ENCODE measurements at regions not wholly inside any gene's neighbourhood (a gene's known extent, or its start where the extent isn't known, plus 50 kb on each side); places are given as distances from the start of the nearest gene placed in this dataset.

DNA sequence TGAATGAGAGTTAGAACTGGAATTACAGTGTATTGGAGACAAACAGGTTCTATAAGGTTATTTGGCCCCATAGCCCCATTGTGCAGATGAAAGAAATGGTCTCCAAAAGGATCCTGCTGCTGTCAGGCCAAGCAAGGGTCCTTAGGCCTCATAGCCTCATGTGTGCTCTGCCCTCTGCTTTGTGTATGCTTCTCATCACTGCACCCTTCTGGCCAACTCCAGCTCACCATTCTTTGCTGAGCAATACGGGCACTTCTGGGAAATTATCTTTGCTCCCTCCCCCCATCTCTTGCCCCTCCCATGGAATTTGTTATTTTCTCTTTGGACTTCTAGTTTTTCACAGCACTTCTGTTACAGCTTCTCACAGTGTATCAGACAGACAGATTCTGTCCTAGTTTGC, 298.8 kb downstream of the FOXA2 start:
- TF ChIP-seq CTCF (IDR thresholded peaks at IDR 0.05; ENCODE audit: insufficient read depth, low read length, poor library complexity, severe bottlenecking): no peak
- no peak for DNase-seq (ENCODE audit: low read depth)

DNA sequence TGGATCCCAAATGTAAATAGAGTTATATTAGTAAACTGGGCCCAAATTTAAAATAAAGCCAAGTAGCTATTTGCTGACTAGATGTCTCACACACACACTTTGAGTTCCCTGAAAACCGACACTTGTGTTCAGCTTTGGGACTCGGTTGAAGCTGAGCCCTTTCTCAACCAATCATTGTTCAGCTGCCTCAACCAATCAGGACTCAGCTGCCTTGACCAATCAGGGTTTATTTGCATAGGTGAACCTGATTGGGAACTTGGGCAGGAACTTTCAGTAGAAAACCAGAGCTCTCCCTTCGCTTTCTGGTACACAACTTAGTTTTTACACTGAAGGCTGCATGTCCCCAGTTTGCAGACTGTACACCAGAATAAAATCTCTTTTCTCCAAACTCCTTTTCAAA, 301.7 kb downstream of the FOXA2 start:
- no peak for TF ChIP-seq CTCF (IDR thresholded peaks at IDR 0.05; ENCODE audit: insufficient read depth, low read length, poor library complexity, severe bottlenecking)
- no peak for DNase-seq (ENCODE audit: low read depth)
- Histone ChIP-seq H3K27me3 (ENCODE audit: control insufficient read depth, insufficient read depth, low read length) (no peaks in the 10 kb centered on the region), H3K36me3 (ENCODE audit: control insufficient read depth, insufficient read depth, low read length) (no peaks in the 10 kb centered on the region), H3K4me3 (ENCODE audit: low read depth, low read length) (no peak overlapping the region)

More for the DNA sequence above, 298.8 kb downstream of the FOXA2 start:
- no peak overlapping the region for H3K4me3 ChIP-seq (ENCODE audit: low read depth, low read length)
- H3K36me3 ChIP-seq (ENCODE audit: control insufficient read depth, insufficient read depth, low read length): no peaks in the 10 kb centered on the region
- no peaks in the 10 kb centered on the region for H3K27me3 ChIP-seq (ENCODE audit: control insufficient read depth, insufficient read depth, low read length)

- no peak for TF ChIP-seq CTCF (IDR thresholded peaks at IDR 0.05; ENCODE audit: insufficient read depth, low read length, poor library complexity, severe bottlenecking)
- no peak overlapping the region for H3K4me3 ChIP-seq (ENCODE audit: low read depth, low read length)
- H3K36me3 ChIP-seq (ENCODE audit: control insufficient read depth, insufficient read depth, low read length): no peaks in the 10 kb centered on the region
- no peaks in the 10 kb centered on the region for H3K27me3 ChIP-seq (ENCODE audit: control insufficient read depth, insufficient read depth, low read length)
- DNase-seq (ENCODE audit: low read depth): no peak
Observed at GRCh38 chr20:22274330-22274729, 310.0 kb downstream of the FOXA2 start.

DNA sequence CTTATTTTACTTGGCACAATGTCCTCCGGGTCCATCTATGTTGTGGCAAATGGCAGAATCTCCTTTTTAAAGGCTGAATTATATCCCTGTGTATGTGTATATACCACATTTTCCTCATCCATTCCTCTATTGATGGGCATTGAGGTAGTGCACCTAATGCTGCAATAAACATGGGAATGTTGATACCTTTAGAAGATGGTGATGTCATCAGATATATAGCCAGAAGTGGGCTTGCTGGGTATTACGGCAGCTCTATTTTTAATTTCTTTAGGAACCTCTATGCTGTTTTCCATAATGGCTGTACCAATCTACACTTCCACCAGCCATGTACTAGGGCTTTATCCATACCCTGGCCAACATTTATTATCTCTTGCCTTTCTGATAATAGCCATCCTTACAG, 315.7 kb downstream of the FOXA2 start:
- Histone ChIP-seq H3K4me3 (ENCODE audit: low read depth, low read length) (no peak overlapping the region), H3K36me3 (ENCODE audit: control insufficient read depth, insufficient read depth, low read length) (no peaks in the 10 kb centered on the region), H3K27me3 (ENCODE audit: control insufficient read depth, insufficient read depth, low read length) (no peaks in the 10 kb centered on the region)
- no peak for TF ChIP-seq CTCF (IDR thresholded peaks at IDR 0.05; ENCODE audit: insufficient read depth, low read length, poor library complexity, severe bottlenecking)
- DNase-seq (ENCODE audit: low read depth): no peak

- TF ChIP-seq CTCF (IDR thresholded peaks at IDR 0.05; ENCODE audit: insufficient read depth, low read length, poor library complexity, severe bottlenecking): no peak
- Histone ChIP-seq H3K27me3 (ENCODE audit: control insufficient read depth, insufficient read depth, low read length) (no peaks in the 10 kb centered on the region), H3K36me3 (ENCODE audit: control insufficient read depth, insufficient read depth, low read length) (no peaks in the 10 kb centered on the region), H3K4me3 (ENCODE audit: low read depth, low read length) (no peak overlapping the region)
- no peak for DNase-seq (ENCODE audit: low read depth)
Observed at GRCh38 chr20:22264917-22265316, 319.5 kb downstream of the FOXA2 start.

GRCh38 chr20:22260506-22260905, 323.9 kb downstream of the FOXA2 start:
- no peak overlapping the region for H3K4me3 ChIP-seq (ENCODE audit: low read depth, low read length)
- no peak for TF ChIP-seq CTCF (IDR thresholded peaks at IDR 0.05; ENCODE audit: insufficient read depth, low read length, poor library complexity, severe bottlenecking)
- DNase-seq (ENCODE audit: low read depth): no peak
- H3K27me3 ChIP-seq (ENCODE audit: control insufficient read depth, insufficient read depth, low read length): no peaks in the 10 kb centered on the region
- H3K36me3 ChIP-seq (ENCODE audit: control insufficient read depth, insufficient read depth, low read length): no peaks in the 10 kb centered on the region

All from kidney epithelial cell (primary cell).